ENCODE measurements at regions not wholly inside any gene's neighbourhood (a gene's known extent, or its start where the extent isn't known, plus 50 kb on each side); places are given as distances from the start of the nearest gene placed in this dataset.
A peak's percentile ranks its signal among the peaks of the same experiment; 100 is the strongest.

- POLR2A ChIA-PET: no interaction called here
- CTCF ChIA-PET: no interaction called here
- TF ChIP-seq FOXM1 (IDR thresholded peaks at IDR 0.05; ENCODE audit: borderline replicate concordance) (no peak), CTBP1 (IDR thresholded peaks at IDR 0.05; ENCODE audit: borderline replicate concordance) (no peak), ARNT (IDR thresholded peaks at IDR 0.05) (no peak), HDGF (IDR thresholded peaks at IDR 0.05; ENCODE audit: borderline replicate concordance) (no peak), NFRKB (IDR thresholded peaks at IDR 0.05) (no peak), LEF1 (IDR thresholded peaks at IDR 0.05; ENCODE audit: borderline replicate concordance) (no peak), SUZ12 (IDR thresholded peaks at IDR 0.05) (no peak), SP1 (IDR thresholded peaks at IDR 0.05) (no peak), BHLHE40 (IDR thresholded peaks at IDR 0.05; ENCODE audit: borderline replicate concordance) (no peak), TARDBP (IDR thresholded peaks at IDR 0.05) (no peak)
- TF ChIP-seq, protein P1, sequence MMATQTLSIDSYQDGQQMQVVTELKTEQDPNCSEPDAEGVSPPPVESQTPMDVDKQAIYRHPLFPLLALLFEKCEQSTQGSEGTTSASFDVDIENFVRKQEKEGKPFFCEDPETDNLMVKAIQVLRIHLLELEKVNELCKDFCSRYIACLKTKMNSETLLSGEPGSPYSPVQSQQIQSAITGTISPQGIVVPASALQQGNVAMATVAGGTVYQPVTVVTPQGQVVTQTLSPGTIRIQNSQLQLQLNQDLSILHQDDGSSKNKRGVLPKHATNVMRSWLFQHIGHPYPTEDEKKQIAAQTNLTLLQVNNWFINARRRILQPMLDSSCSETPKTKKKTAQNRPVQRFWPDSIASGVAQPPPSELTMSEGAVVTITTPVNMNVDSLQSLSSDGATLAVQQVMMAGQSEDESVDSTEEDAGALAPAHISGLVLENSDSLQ (IDR thresholded peaks at IDR 0.05): no peak
- DNase-seq (ENCODE audit: extremely low spot score): no peak
Observed at GRCh38 chr12:114826244-114826643, 142.3 kb upstream of the TBX3 start.

DNA sequence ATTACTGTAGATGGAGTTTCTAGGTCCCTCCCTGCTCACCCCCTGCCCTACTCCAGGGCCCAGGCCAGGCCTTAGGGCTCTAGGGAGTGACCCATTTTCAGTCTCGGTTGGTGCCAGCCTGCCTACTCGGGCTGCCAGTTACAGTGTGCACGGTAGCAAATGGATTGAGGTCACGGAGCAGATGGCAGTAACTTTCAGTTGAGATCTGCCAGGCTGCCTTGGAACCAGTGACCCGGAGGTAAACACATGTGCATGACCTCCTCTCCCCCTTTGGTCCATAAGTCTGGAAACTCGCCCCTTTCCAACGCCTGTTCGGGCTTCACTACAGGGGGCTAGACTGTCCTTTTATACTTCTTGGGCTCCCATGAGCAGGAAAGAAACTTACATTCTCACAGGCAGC lies 139.7 kb upstream of the TBX3 start:
- no peak for TF ChIP-seq ELF4 (IDR thresholded peaks at IDR 0.05)
- no peak for TF ChIP-seq ZNF384 (IDR thresholded peaks at IDR 0.05)
- TF ChIP-seq FOXA1 (IDR thresholded peaks at IDR 0.05): no peak
- no peak for TF ChIP-seq LEF1 (IDR thresholded peaks at IDR 0.05; ENCODE audit: borderline replicate concordance)
- POLR2A ChIA-PET: no interaction called here
- no peak for DNase-seq (ENCODE audit: extremely low spot score)
- CTCF ChIA-PET: interaction anchor here (1.2 kb wide), 1 partner anchor 23 kb away, joined by 3 read pairs; no protein-coding TSS in a partner anchor

DNA sequence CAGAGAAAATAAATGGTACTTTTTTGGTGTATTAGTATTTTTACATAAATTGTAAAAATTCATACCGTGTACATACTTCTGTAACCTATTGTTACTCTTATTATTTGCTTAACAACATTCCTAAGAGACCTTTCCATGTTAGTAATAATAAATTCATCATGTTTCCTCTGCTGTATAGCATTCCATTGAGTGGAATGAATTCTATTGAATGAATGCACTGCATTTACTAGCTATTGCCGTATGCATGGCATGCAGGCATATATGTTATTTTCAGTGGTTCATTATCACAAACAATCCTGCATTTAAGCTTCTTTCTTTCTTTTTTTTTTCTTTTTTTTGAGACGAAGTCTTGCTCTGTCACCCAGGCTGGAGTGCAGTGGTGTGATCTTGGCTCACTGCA lies 137.6 kb upstream of the TBX3 start:
- ChIA-PET CTCF (no interaction called here), POLR2A (no interaction called here)
- TF ChIP-seq L3MBTL2 (conservative IDR thresholded peaks at IDR 0.05) (no peak), ELF4 (IDR thresholded peaks at IDR 0.05) (no peak), HDGF (IDR thresholded peaks at IDR 0.05; ENCODE audit: borderline replicate concordance) (no peak), CTBP1 (IDR thresholded peaks at IDR 0.05; ENCODE audit: borderline replicate concordance) (no peak), BHLHE40 (IDR thresholded peaks at IDR 0.05; ENCODE audit: borderline replicate concordance) (no peak), FOXM1 (IDR thresholded peaks at IDR 0.05; ENCODE audit: borderline replicate concordance) (no peak), LEF1 (IDR thresholded peaks at IDR 0.05; ENCODE audit: borderline replicate concordance) (no peak), FOXK2 (IDR thresholded peaks at IDR 0.05) (no peak), ZNF384 (IDR thresholded peaks at IDR 0.05) (no peak), SP1 (IDR thresholded peaks at IDR 0.05) (no peak), SUZ12 (IDR thresholded peaks at IDR 0.05) (no peak), FOXA1 (IDR thresholded peaks at IDR 0.05) (no peak), TARDBP (IDR thresholded peaks at IDR 0.05) (no peak), ARNT (IDR thresholded peaks at IDR 0.05) (no peak), NFRKB (IDR thresholded peaks at IDR 0.05) (no peak)
- TF ChIP-seq, protein P1 (IDR thresholded peaks at IDR 0.05): no peak
- DNase-seq (ENCODE audit: extremely low spot score): no peak

DNA sequence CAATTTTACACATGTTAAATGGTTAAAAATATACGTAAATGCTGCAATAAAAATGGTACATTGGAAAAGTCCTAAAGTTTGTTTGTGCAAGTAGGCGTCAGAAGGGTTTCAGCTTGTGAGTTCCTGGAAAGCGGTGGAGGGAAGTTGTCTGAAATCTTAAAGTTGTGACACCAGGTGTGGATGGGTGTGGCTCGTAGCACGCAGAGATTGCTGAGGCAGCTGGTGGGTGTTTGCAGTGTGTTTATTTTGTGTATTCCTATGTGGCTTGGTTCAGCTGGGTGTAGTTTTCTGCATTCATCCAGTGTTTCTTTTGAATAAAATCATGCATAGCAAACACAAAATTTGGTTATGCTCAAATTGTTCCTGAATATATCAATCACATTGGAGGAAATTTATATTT lies 136.8 kb upstream of the TBX3 start:
- POLR2A ChIA-PET: no interaction called here
- no peak for TF ChIP-seq BHLHE40 (IDR thresholded peaks at IDR 0.05; ENCODE audit: borderline replicate concordance)
- TF ChIP-seq SUZ12 (IDR thresholded peaks at IDR 0.05): no peak
- TF ChIP-seq NFRKB (IDR thresholded peaks at IDR 0.05): no peak
- no peak for TF ChIP-seq ARNT (IDR thresholded peaks at IDR 0.05)
- no peak for TF ChIP-seq CTBP1 (IDR thresholded peaks at IDR 0.05; ENCODE audit: borderline replicate concordance)
- TF ChIP-seq TARDBP (IDR thresholded peaks at IDR 0.05): no peak
- no peak for TF ChIP-seq SP1 (IDR thresholded peaks at IDR 0.05)
- TF ChIP-seq ELF4 (IDR thresholded peaks at IDR 0.05): no peak
- TF ChIP-seq ZNF384 (IDR thresholded peaks at IDR 0.05): no peak
- no peak for TF ChIP-seq HDGF (IDR thresholded peaks at IDR 0.05; ENCODE audit: borderline replicate concordance)
- no peak for TF ChIP-seq FOXK2 (IDR thresholded peaks at IDR 0.05)
- no peak for TF ChIP-seq LEF1 (IDR thresholded peaks at IDR 0.05; ENCODE audit: borderline replicate concordance)
- TF ChIP-seq FOXM1 (IDR thresholded peaks at IDR 0.05; ENCODE audit: borderline replicate concordance): no peak
- TF ChIP-seq, protein P1 (IDR thresholded peaks at IDR 0.05): no peak
- no peak for TF ChIP-seq L3MBTL2 (conservative IDR thresholded peaks at IDR 0.05)
- TF ChIP-seq FOXA1 (IDR thresholded peaks at IDR 0.05): no peak
- no peak for DNase-seq (ENCODE audit: extremely low spot score)

GRCh38 chr12:114817571-114818425 lies 133.8 kb upstream of the TBX3 start:
- no peak for DNase-seq (ENCODE audit: extremely low spot score)
- TF ChIP-seq, protein P1 (IDR thresholded peaks at IDR 0.05): peak; percentile 40; the same call in 1 of the 2 replicates
- TF ChIP-seq SUZ12 (IDR thresholded peaks at IDR 0.05): no peak
- ChIA-PET CTCF (no interaction called here), POLR2A (no interaction called here)

More for the DNA sequence above, 136.8 kb upstream of the TBX3 start:
- CTCF ChIA-PET: no interaction called here
